Hindlimb muscle (tissue), 1 donor: ENCODE measurements at regions not wholly inside any gene's neighbourhood (a gene's known extent, or its start where the extent isn't known, plus 50 kb on each side); places are given as distances from the start of the nearest gene placed in this dataset.

Experiments used
- DNase-seq: peaks from one replicate; pipeline ENCODE4 v3.0.0-alpha.2; 2013

GRCh38 chr2:66981074-66981473, 416.1 kb upstream of the ETAA1 start:
- no peak for DNase-seq

- no peak for DNase-seq
These were observed 414.4 kb upstream of the ETAA1 start for GRCh38 chr2:66982766-66983165.

- no peak for DNase-seq
These were observed 412.3 kb upstream of the ETAA1 start for GRCh38 chr2:66984864-66985263.

- no peak for DNase-seq
These were observed 411.2 kb upstream of the ETAA1 start for GRCh38 chr2:66985906-66986305.

GRCh38 chr2:66987733-66988132, 409.4 kb upstream of the ETAA1 start:
- DNase-seq: no peak

GRCh38 chr2:66994654-66995053, 402.5 kb upstream of the ETAA1 start:
- DNase-seq: no peak

- DNase-seq: no peak
These were observed 401.5 kb upstream of the ETAA1 start for GRCh38 chr2:66995636-66996035.

- no peak for DNase-seq
These were observed 394.3 kb upstream of the ETAA1 start for GRCh38 chr2:67002618-67003371.

GRCh38 chr2:67006373-67006960, 390.7 kb upstream of the ETAA1 start:
- no peak for DNase-seq

GRCh38 chr2:67008155-67008554, 389.0 kb upstream of the ETAA1 start:
- DNase-seq: no peak

GRCh38 chr2:67012165-67012564, 385.0 kb upstream of the ETAA1 start:
- no peak for DNase-seq

- no peak for DNase-seq
These were observed 383.3 kb upstream of the ETAA1 start for GRCh38 chr2:67013821-67014220.

- DNase-seq: no peak
These were observed 381.5 kb upstream of the ETAA1 start for GRCh38 chr2:67015681-67016080.

- DNase-seq: no peak
These were observed 378.8 kb upstream of the ETAA1 start for GRCh38 chr2:67018301-67018700.

GRCh38 chr2:67032076-67032475, 365.1 kb upstream of the ETAA1 start:
- no peak for DNase-seq

GRCh38 chr2:67036444-67036843, 360.7 kb upstream of the ETAA1 start:
- no peak for DNase-seq

GRCh38 chr2:67037655-67038054, 359.5 kb upstream of the ETAA1 start:
- no peak for DNase-seq

- DNase-seq: no peak
These were observed 358.9 kb upstream of the ETAA1 start for GRCh38 chr2:67038195-67038594.

- no peak for DNase-seq
These were observed 358.1 kb upstream of the ETAA1 start for GRCh38 chr2:67039058-67039457.

- no peak for DNase-seq
These were observed 357.5 kb upstream of the ETAA1 start for GRCh38 chr2:67039517-67040103.

- no peak for DNase-seq
These were observed 356.1 kb upstream of the ETAA1 start for GRCh38 chr2:67041051-67041450.

GRCh38 chr2:67043781-67044478, 353.2 kb upstream of the ETAA1 start:
- no peak for DNase-seq

GRCh38 chr2:67046591-67046990, 350.5 kb upstream of the ETAA1 start:
- no peak for DNase-seq

GRCh38 chr2:67048314-67048713, 348.8 kb upstream of the ETAA1 start:
- DNase-seq: no peak
